HG02763 (cell line): ENCODE measurements at regions not wholly inside any gene's neighbourhood (a gene's known extent, or its start where the extent isn't known, plus 50 kb on each side); places are given as distances from the start of the nearest gene placed in this dataset.
"Not testable (repeated sequence)": the region's sequence is repeated elsewhere in the genome, so short reads cannot be mapped to it uniquely, and the experiment has no call there.

ENCODE experiments used
- ATAC-seq: cut with Tn5 transposase; IDR thresholded peaks from one replicate; pipeline ENCODE4 v1.9.1; 2021; ENCODE audit warnings: mild to moderate bottlenecking, moderate library complexity; ENCODE audit not compliant: unreplicated experiment

DNA sequence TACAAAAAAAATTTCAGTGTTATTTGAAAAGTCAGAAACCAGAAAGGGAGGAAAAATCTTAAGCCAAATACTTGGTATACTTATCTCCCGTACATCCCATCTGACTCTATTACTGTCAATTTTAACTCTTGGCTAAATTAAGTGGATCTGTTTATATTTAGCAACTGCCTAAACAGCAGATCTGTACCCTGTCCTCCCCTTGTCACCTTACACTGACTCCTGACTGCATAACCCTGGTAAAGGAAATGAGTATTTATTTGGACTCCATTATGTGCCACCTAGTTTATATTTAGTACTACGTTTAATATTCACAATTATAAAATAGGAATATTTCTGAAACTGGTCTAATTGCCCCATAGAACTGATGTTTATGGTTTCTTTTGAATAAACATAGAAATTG is 730.2 kb upstream of the GJE1 start:
- no peak for ATAC-seq

DNA sequence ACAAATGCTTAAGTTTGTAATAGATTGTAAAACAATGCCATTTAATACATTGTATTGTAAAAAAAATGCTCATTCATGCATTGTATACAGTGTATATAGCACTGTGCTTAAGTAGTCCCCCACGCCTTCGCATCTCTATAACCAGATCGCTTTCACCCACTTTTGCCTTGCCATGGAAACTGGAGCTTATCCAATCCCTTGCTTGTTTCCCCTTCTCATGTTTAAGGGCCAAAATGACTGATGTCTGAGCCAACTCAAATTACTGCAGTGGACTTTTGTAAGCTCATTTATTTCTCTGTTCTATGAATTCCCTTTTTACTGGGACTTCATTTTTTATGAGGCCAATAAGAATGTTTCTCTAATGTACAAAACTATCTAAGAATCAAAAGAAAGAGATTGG is 730.9 kb upstream of the GJE1 start:
- ATAC-seq, result no peak

DNA sequence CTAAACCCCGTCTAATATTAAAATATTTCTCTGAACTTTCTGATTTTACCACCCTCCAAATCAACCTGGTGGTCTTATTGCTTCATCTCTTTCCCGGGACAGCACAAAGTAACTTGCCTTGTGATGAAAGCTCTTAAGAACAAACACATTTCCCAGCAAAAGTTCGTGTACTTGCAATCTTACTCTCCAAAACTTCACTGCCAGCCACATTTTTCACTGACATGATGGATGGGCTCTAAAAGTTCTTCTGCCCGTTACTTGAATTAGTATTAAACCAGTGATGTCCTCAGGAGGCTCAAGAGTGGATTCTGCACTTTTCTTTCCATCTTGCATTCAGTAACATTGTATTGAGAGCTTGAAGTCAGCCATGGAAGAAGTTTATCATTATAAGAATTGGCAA is 731.6 kb upstream of the GJE1 start:
- ATAC-seq, result no peak

DNA sequence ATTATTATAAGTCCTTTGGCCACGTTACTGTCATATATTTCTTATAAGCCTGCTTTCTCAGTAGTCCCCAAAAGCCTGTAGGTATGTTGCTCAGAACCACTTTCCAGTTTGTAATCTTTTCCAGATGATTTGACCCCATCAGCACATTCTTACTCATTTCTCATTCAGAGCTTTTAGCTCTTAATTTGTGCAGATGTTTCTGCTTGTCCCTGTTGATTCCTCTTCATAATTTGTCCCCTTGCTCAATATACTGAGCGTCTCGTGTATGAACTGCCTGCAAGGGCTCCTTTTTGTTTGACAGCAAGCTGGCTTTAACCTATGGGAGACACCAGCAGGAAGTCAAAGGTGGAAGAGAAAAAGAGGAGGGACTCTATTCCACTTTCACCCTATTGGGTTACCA is 733.8 kb upstream of the GJE1 start:
- no peak for ATAC-seq

DNA sequence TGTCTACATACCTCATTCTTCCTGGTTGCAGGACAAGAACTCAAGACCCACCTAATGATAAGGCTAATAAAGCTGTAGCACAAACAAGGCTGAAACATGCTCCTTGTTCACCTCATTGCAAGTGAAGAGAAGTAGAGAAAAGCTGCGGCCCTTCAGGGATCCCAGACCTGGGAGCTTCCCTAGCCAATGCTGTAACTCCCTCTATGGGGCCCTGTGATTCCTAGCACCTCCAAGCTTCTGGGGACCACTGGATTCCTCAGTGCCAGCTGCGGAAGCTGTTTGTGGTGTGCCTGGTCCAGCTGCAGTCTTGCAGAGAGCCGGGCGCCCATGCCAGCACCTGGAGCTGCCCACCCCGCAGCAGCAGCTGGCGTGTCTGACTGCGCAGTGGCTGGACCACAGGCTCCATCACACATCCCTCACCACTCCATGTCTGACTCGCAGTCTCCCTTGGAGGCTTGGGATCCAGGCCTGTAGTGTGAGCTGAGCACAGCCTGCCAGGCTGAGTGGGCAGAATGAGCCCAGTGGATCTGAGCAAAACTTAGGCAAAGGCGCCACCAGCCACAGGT is 737.2 kb upstream of the GJE1 start:
- ATAC-seq, result no peak

DNA sequence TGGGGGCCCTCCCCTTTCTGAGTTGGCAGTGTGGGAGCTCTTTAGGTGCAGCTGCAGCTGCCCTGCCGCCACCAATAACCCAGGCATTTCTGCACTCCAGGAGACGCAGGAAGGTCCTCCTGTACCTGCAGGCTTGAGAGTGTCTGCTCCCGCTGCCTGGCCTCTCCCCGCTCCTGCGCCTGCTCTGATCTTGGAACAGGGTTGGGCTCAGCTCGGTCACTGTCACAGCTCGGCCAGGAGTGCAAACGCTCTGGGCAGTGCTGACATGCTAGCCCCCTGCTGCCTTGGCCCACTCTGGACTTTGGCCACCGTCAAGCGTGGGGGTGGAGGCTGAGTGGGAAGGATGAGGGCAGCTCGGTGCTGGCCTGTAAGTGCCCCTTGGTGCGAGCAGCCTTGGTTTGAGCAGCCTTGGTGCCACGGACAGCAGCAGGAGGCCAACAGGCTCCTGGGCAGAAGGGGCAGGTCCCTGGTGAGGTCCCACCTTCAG is 738.1 kb upstream of the GJE1 start:
- no peak for ATAC-seq

DNA sequence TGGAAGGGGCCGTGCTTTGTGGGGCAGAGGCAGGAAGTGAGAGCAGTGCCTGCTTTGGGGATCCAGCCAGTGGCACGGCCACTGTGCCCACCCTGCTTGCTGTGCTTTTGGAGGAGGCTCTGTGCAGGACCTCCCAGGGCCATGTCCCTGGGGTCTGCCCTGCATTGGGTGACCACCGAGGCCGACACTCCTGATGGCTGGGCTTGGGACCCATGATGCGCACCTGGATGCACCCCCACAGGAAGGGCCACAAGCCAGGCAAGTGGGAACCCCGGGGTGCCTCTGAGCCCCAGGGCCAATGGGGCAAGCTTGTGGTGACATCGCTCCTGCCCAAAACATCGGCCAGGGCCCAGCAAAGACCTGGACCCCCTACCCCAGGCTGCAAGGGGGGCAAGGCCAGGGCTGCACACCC is 738.6 kb upstream of the GJE1 start:
- no peak for ATAC-seq

DNA sequence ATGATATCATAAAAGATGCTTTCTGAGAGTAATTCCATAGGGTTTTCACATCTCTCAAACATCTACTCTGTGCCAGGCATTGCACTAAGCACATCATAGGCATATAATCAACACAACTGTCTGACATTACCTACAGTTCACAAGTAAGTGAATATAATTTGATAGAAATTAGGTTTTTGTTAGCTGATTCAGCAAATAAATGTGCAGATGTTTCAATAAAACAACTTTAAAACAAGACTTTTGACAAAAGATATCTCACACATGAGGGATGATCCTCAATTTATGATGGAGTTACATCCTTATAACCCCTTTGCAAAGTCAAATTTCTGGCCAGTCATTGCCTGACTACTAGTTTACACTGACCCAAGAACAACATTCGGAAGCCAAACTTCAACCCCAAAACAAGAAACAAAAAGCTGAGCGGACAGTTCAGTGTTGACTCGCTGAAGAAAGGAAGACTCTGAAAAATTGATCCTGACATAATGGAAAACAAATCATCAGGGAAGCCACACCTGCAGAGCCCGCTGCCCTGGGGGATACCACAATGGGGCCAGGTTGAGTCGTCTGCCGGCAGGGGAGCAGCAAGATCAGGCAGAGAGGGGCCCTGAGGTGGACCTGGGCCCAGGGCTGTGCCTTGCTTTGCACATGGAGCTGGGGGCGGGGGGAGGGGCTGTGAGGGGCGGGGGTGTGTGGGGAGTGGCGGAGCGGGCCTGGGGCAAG is 739.2 kb upstream of the GJE1 start:
- ATAC-seq, result no peak

DNA sequence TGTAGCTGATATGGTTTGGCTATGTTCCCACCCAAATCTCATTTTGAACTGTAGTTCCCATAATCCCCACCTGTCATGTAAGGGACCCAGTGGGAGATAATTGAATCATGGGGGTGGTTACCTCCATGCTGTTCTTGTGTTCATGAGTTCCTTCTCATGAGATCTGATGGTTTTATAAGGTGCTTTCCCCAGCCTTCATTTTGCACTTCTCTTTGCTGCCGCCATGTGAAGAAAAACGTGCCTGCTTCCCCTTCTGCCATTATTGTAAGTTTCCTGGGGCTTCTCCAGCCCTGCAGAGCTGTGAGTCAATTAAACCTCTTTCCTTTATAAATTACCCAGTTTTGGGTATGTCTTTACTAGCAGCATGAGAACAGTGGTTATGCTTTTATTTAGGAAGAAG is 741.6 kb upstream of the GJE1 start:
- ATAC-seq, result not testable (repeated sequence)

DNA sequence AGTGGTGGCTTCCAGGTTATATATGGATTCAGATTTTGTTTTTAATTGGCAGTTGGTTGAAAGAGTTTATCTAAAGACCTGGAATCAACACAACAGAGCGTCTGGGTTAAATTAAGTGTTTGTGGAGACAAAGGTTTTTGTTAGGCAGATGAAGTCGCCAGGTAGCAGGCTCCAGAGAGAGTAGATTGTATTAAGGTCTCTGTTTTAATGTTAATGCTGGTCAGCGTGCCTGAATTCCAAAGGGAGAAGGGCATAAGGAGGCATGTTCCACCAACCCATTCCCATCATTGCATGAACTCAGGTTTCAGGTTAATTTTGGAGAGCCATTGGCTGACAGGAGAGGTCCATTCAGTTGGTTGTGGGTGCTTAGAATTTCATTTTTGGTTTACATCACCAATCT is 744.1 kb upstream of the GJE1 start:
- no peak for ATAC-seq

DNA sequence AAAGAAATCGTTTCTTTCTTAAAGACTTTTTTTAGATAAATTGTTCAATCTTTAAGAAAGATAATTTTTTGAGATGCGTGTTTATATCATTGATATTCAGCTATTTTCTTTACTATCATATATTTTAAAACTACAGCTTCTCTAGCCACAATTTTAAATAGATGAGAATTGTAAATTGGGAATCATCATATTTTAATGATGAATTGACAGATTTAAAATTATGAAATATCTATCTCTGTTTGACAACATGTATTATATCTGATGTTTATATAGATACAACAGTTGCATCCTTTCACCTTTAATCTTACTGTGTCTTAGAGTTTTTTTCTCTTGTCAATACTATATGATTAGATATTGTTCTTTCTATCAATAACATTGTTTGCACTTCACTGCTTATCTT is 762.3 kb upstream of the GJE1 start:
- ATAC-seq, result no peak

DNA sequence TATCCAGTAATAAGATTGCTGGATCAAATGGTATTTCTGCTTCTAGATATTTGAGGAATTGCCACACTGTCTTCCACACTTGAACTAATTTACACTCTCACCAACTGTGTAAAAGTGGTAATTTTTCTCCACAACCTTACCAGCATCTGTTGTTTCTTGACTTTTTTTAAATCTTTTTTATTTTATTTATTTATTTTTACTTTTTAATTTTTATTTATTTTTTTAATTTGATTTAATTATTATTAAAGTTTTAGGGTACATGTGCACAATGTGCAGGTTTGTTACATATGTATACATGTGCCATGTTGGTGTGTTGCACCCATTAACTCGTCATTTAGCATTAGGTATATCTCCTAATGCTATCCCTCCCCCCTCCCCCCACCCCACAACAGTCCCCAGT is 765.9 kb upstream of the GJE1 start:
- ATAC-seq, result not testable (repeated sequence)

DNA sequence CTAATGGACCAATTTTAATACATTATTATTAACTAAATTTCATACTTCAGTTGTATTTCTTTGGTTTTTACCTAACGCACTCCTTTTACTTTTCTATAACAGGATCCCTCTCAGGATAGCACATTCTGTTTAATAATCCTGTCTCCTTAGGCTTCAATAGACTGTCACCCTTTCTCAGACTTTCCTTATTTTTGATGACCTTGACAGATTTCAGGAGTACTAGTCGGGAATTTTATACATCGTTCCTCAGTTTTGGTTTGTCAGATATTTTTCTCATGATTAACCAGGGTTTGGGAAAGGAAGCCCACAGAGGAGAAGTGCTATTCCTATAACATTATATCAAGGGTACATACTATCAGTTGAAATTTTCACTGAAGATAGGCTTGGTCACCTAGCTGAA is 768.0 kb upstream of the GJE1 start:
- no peak for ATAC-seq

DNA sequence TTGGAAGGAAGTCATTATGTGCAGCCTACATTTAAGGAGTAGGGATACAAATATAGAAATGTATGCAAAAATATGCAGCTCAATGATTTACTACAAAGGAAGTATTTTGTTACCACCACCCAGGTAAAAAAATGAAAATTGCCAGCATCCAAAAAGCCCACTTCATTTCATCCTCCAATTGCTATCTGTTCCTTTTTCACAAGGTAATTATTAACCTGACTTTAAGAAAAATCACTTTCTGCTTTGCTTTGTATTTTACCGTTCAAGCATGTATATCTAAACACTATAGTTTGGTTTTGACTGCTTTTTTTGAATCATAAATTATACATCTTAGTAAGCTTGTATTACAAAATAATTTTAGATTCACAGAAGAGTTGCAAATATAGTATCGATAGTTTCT is 768.5 kb upstream of the GJE1 start:
- ATAC-seq, result no peak

DNA sequence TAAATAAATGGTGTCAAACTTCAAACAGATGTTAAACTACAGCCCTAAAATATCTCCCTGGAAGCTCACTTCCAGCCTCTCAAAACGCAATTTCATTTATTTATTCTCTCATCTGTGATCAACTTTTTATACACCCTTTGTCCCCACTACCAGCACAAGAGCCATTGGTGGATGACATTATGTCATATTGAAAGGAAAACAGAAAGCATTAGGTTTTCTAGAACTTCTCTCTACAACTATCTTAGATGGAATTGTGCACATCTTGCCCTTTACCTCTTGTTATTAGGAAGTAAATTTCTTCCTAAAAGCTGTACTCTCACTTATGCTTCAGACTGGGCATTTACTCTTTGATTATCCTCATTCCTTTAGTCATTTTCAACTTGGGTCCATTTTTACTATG is 771.2 kb upstream of the GJE1 start:
- no peak for ATAC-seq

DNA sequence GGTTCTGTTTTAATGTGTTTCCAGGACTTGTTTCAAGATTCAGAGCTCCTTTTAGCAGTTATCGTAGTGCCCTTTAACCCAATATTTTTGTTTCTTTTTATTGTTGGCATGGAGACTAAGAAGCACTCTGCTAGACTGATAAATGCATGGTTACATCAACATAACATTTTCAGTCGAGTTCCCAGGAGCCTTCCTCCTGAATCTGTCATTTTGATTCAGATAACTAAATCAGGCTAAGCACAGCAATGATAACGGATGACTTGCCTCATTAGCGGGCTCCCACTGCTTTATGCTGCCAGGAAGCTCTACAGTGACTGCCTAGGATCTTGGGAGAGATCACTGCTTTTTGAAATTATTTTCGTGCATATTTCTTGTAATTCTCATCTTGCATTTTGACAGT is 772.8 kb upstream of the GJE1 start:
- no peak for ATAC-seq

DNA sequence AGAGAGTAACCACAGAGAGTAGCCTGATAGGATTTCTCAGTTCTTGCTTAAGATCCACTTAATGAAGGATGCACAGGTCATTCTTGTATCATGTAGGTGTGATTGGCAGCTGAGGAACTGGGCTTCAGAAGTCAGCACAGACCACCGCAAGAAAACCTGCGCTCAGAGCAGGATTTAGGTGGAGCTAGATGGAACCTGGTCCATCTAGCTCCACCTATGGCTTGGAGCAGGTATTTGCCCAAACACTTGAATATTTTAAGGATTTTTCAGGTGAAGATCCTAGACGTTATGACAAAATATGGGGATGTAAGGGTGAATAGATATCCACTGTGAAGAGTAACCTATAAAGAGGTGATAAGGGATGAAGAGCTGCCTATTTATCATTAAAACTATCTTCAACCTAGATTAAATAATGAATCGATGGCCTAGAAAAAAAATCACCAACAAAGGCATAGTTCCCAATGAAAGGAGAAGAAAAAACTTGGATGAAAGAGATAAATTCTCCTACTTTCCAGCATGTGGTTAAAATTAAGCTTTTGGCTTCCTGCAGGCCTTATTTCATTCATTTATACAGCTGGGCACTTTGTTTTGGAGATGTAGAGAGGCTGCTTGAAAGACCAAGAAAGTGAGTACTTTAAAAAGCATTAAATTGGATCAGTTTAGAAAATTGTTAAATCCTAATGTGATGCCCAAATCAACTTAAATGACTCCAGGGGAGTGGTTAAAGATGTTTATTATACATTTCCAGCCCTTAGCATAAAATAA is 778.4 kb upstream of the GJE1 start:
- no peak for ATAC-seq

DNA sequence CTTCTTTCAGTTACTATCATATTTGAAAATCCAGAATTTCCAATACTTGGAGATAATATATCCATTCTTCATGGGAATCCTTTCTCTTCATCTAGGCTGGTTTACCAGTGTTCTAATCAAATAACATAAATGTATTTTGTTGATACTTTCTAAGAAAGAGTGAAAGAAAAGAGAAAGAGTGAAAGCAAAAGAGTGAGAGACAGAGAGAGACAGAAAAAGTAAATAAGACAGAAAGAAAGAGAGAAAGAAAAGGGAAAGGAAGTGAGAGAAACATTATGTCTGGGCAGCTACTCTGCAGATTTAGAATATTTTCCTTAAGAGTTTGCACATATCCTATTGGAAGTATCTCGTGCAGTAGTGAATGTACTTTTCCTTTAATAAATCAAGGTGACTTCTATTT is 781.0 kb upstream of the GJE1 start:
- no peak for ATAC-seq

DNA sequence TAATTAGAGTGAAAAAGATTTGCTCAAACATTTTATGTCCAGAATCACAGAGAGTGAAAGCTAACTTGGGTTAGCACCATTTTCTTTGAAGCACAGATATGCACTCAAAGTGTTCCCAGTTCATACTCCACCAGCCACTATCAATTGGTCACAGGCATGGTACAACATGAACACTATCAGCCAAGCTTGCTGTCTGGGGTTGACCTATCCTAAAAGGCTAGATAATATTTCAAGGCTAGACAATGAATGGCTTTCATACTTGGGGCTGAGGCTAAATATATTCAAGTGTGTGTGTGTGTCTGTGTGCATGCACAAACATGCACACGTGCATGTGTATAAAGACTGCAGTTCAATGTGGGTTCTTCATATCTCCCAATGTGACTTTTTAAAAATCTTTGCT is 783.0 kb upstream of the GJE1 start:
- ATAC-seq, result no peak

DNA sequence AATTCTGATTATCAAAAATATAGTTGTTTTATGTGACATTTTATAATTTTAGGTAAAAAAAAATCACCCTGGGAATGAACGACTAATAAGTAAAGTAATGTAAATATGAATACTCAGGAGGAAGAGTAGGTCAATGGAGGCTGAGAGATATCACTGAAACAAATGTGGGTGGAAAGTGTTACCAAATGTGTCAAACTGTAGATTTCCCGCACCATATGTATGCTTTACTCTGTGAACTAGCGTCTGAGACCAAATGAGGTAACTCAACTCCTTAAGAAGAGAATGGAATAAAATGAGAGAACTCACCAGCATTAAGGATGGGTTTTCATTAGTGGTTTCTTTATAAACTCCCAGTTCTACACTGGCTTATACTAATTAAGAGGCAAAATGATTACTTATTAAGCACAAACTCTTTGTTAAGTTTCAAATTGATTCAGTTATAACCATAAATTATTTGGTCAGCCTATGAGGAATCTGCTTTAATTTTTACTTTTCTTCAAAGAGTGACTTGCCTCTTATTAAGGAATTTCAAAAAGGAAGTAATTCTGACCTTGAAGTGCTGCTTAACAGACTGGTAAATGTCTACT is 784.7 kb upstream of the GJE1 start:
- no peak for ATAC-seq

DNA sequence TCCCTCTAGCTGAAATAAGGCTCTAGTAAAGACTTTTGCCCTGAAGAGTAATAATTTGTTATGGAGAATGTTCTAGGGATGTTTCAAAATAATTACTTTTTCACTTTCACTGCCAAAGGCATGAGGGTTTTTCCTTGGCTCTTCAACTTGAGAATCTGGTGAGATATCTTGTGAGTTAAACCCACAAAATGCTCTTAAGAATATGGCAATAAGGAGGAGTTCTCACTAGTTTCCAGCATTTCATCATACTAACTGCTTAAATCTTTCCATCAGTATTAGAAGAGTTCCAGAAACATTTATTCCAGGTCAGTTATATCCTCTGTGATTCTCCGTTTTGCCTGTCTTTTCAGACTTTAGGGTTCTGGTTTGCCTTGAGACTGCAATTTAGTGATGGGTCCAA is 785.6 kb upstream of the GJE1 start:
- no peak for ATAC-seq

DNA sequence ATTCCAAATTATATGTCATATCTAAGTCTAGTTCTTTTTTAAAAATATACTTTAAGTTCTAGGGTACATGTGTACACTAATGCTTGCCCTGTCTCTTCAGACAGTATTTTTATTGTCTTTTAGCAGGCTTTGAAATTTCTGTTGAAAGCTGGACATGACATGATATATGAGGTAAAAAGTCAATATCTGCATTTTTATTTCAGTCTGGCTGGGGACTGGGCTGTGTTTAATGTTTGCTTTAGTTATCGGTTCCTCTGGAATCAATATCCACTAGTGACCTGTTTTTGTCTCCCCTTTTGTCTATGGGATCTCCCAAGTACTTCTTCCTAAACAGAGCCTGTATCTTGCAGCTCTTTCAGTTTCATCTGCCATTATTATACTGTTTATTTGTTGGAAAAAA is 786.2 kb upstream of the GJE1 start:
- ATAC-seq, result no peak
